DOHH2 (cell line): ENCODE measurements at regions not wholly inside any gene's neighbourhood (a gene's known extent, or its start where the extent isn't known, plus 50 kb on each side); places are given as distances from the start of the nearest gene placed in this dataset.

ENCODE experiments used
- H3F3A ChIP-seq: fragments of 200-600 bp; sonication (generic), shearing (Covaris generic); 2 replicates; pipeline ENCODE4 v1.6.0; 2016; ENCODE audit warnings: antibody characterized with exemption, mild to moderate bottlenecking; ENCODE audit not compliant: control insufficient read depth, insufficient read depth
- H3K27ac ChIP-seq: fragments of 200-600 bp; sonication (generic); 2 replicates; pipeline ENCODE4 v1.5.1; 2014; ENCODE audit warnings: low read depth, mild to moderate bottlenecking, low read length, moderate library complexity
- H3K27me3 ChIP-seq: fragments of 200-600 bp; sonication (generic); 2 replicates; pipeline ENCODE4 v1.6.1; 2014; ENCODE audit warnings: mild to moderate bottlenecking, low read length, mixed read lengths; ENCODE audit not compliant: control insufficient read depth
- H3K36me3 ChIP-seq: fragments of 200-600 bp; sonication (generic); 2 replicates; pipeline ENCODE4 v1.6.1; 2014; ENCODE audit warnings: mild to moderate bottlenecking, low read length, moderate library complexity, mixed read lengths; ENCODE audit not compliant: control insufficient read depth
- H3K4me1 ChIP-seq: fragments of 200-600 bp; sonication (generic); 2 replicates; pipeline ENCODE4 v1.6.1; 2014; ENCODE audit warnings: mild to moderate bottlenecking, low read length, mixed read lengths; ENCODE audit not compliant: control insufficient read depth
- H3K4me2 ChIP-seq: fragments of 200-600 bp; sonication (generic); 2 replicates; pipeline ENCODE4 v1.6.0; 2014; ENCODE audit warnings: mild to moderate bottlenecking, low read length, moderate library complexity
- H3K4me3 ChIP-seq: fragments of 200-600 bp; sonication (generic); 2 replicates; pipeline ENCODE4 v1.5.1; 2014; ENCODE audit warnings: mild to moderate bottlenecking, low read length, mixed read lengths
- H3K79me2 ChIP-seq: fragments of 200-600 bp; sonication (generic); 2 replicates; pipeline ENCODE4 v1.6.1; 2014; ENCODE audit warnings: mild to moderate bottlenecking, low read length, mixed read lengths; ENCODE audit not compliant: control insufficient read depth
- H3K9me2 ChIP-seq: fragments of 200-600 bp; sonication (generic); replicated peaks from 2 replicates; pipeline ENCODE4 v1.6.1; 2014; ENCODE audit warnings: mild to moderate bottlenecking, low read length, mixed read lengths; ENCODE audit not compliant: control insufficient read depth
- H3K9me3 ChIP-seq: fragments of 200-600 bp; sonication (generic); 2 replicates; pipeline ENCODE4 v1.6.1; 2014; ENCODE audit warnings: antibody characterized with exemption, low read length, mixed read lengths; ENCODE audit not compliant: control insufficient read depth, insufficient read depth
- H4K20me1 ChIP-seq: fragments of 200-600 bp; sonication (generic); 2 replicates; pipeline ENCODE4 v1.6.0; 2014; ENCODE audit warnings: low read depth, mild to moderate bottlenecking, antibody characterized with exemption, low read length, moderate library complexity; ENCODE audit not compliant: control insufficient read depth, insufficient read depth
- EZH2phosphoT487 ChIP-seq: fragments of 200-600 bp; sonication (generic); IDR thresholded peaks from 2 replicates; pipeline ENCODE4 v1.6.1; 2017; ENCODE audit warnings: borderline replicate concordance, mild to moderate bottlenecking, antibody characterized with exemption, low read length, moderate library complexity, mixed read lengths
- TF ChIP-seq, protein P1 (sequence below): fragments of 200-600 bp; sonication (generic); IDR thresholded peaks from one replicate; pipeline ENCODE4 v1.5.1; 2014; ENCODE audit warnings: antibody characterized with exemption, mild to moderate bottlenecking, low read depth, low read length; ENCODE audit not compliant: poor library complexity, severe bottlenecking

DNA sequence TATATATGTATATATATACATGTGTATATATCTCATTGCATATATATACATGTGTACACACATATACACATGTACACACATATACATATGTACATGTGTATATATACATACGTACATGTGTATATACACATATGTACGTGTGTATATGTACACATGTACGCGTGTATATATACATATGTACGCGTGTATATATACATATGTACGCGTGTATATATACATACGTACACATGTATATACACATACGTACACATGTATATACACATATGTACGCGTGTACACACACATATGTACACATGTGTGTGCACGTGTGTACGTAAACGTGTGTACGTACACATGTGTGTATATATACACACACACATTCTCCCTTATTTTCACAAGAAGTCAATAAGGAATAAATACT lies 141.6 kb upstream of the TMCC3 start:
- TF ChIP-seq EZH2phosphoT487, result no peak
- TF ChIP-seq, protein P1, sequence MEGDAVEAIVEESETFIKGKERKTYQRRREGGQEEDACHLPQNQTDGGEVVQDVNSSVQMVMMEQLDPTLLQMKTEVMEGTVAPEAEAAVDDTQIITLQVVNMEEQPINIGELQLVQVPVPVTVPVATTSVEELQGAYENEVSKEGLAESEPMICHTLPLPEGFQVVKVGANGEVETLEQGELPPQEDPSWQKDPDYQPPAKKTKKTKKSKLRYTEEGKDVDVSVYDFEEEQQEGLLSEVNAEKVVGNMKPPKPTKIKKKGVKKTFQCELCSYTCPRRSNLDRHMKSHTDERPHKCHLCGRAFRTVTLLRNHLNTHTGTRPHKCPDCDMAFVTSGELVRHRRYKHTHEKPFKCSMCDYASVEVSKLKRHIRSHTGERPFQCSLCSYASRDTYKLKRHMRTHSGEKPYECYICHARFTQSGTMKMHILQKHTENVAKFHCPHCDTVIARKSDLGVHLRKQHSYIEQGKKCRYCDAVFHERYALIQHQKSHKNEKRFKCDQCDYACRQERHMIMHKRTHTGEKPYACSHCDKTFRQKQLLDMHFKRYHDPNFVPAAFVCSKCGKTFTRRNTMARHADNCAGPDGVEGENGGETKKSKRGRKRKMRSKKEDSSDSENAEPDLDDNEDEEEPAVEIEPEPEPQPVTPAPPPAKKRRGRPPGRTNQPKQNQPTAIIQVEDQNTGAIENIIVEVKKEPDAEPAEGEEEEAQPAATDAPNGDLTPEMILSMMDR, result no peak
- no peaks in the 10 kb centered on the region for H3K27me3 ChIP-seq
- no peak overlapping the region for H3K27ac ChIP-seq
- no peaks in the 10 kb centered on the region for H3F3A ChIP-seq
- no peaks in the 10 kb centered on the region for H3K9me3 ChIP-seq
- peaks cover 30% of the 10 kb centered on the region for H3K4me1 ChIP-seq
- H3K9me2 ChIP-seq, result no peaks in the 10 kb centered on the region
- H3K36me3 ChIP-seq, result no peaks in the 10 kb centered on the region
- H3K79me2 ChIP-seq, result no peaks in the 10 kb centered on the region
- no peak overlapping the region for H3K4me3 ChIP-seq
- no peak overlapping the region for H3K4me2 ChIP-seq
- H4K20me1 ChIP-seq, result no peaks in the 10 kb centered on the region

DNA sequence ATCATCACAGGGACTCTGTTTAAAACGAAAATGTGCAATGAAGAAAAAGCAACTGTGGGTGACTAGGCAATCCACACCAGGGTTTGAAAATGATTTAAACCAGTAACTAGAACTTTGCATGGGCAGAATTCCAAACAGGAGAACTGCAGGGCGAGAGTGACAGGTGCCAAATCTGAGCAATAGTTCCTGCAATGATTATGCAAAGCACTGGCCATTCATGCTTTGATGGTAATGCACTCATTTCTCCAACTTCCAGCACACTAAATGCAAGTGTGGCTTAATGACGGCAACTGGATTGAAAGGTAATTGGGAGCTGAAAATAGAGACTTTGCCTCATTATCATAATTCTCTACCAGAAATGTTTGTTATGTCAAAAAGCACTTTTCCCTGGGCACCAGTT lies 140.5 kb upstream of the TMCC3 start:
- no peaks in the 10 kb centered on the region for H3K9me3 ChIP-seq
- no peaks in the 10 kb centered on the region for H3K36me3 ChIP-seq
- peak overlapping the region; percentile 10 for H3K4me2 ChIP-seq
- H3K4me3 ChIP-seq, result no peak overlapping the region
- no peaks in the 10 kb centered on the region for H3K9me2 ChIP-seq
- H3K27ac ChIP-seq, result no peak overlapping the region
- H3K27me3 ChIP-seq, result no peaks in the 10 kb centered on the region
- H3K4me1 ChIP-seq, result peaks cover 30% of the 10 kb centered on the region
- TF ChIP-seq, protein P1, result no peak
- TF ChIP-seq EZH2phosphoT487, result no peak
- no peaks in the 10 kb centered on the region for H4K20me1 ChIP-seq
- H3F3A ChIP-seq, result no peaks in the 10 kb centered on the region
- H3K79me2 ChIP-seq, result no peaks in the 10 kb centered on the region

DNA sequence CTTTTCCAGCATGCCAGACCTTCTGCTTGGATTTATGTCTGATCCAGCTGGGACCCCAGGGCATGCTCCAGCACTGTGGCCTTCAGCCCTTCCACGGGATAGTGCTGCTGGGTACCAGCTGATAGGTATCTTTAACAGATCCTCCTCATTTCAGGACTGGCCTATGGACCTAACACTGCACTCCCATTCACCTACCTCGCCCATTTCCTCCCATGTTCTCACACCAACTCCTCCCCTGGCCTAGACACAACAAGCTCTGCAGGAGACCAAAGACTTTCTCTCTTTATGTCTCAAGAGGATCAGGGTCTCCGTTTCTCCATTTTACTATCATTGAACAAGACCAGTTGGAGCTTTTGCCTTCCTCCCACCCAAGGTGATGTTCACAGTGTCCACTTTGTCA lies 140.0 kb upstream of the TMCC3 start:
- Histone ChIP-seq H4K20me1 (no peaks in the 10 kb centered on the region), H3K9me3 (0 out of 2 replicates have a peak, but pooled peaks cover 4% of the 10 kb centered on the region), H3K36me3 (no peaks in the 10 kb centered on the region), H3K9me2 (no peaks in the 10 kb centered on the region), H3F3A (no peaks in the 10 kb centered on the region), H3K4me1 (peaks cover 30% of the 10 kb centered on the region), H3K79me2 (no peaks in the 10 kb centered on the region), H3K4me2 (peak overlapping the region; percentile 10), H3K27me3 (no peaks in the 10 kb centered on the region), H3K27ac (no peak overlapping the region), H3K4me3 (no peak overlapping the region)
- no peak for TF ChIP-seq EZH2phosphoT487

DNA sequence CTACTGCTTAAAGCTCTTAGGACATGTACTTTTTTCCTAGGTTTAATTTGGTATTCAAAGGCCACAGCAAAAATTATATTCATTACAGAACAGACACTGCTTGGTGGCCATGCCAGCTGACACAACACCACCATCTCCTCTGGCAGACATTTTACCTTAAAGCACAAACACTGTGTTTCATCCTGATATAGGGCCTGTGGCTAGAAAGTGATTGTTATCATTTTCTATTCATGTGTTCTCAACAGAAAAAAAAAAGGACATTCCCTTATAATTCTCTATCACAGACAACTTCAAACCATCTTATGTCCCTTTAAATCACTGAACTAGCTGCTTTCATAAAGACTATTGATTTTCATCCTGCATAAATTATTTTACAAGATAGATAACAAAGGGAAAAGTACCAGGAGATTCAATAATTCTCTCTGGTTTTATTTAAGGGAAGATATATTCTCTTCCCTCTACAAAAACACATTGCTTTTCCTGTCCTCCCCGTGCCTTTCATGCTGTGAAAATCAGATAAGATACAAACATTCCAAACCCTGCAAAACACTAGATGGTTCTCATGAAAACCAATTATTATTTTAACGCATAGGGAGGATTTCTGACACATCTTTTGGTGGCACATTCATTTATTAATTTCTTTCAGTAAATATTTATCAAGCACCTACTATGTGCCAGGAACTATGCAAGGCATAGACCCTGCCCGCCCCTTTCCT lies 139.3 kb upstream of the TMCC3 start:
- H3K4me3 ChIP-seq, result no peak overlapping the region
- H3F3A ChIP-seq, result no peaks in the 10 kb centered on the region
- no peaks in the 10 kb centered on the region for H3K27me3 ChIP-seq
- H3K4me1 ChIP-seq, result peaks cover 30% of the 10 kb centered on the region
- no peaks in the 10 kb centered on the region for H4K20me1 ChIP-seq
- 0 out of 2 replicates have a peak, but pooled peaks cover 4% of the 10 kb centered on the region for H3K9me3 ChIP-seq
- no peak overlapping the region for H3K4me2 ChIP-seq
- TF ChIP-seq EZH2phosphoT487, result no peak
- TF ChIP-seq, protein P1, result no peak
- no peak overlapping the region for H3K27ac ChIP-seq
- no peaks in the 10 kb centered on the region for H3K79me2 ChIP-seq
- H3K9me2 ChIP-seq, result no peaks in the 10 kb centered on the region
- H3K36me3 ChIP-seq, result no peaks in the 10 kb centered on the region
